ENCODE measurements at regions not wholly inside any gene's neighbourhood (a gene's known extent, or its start where the extent isn't known, plus 50 kb on each side); places are given as distances from the start of the nearest gene placed in this dataset.

DNA sequence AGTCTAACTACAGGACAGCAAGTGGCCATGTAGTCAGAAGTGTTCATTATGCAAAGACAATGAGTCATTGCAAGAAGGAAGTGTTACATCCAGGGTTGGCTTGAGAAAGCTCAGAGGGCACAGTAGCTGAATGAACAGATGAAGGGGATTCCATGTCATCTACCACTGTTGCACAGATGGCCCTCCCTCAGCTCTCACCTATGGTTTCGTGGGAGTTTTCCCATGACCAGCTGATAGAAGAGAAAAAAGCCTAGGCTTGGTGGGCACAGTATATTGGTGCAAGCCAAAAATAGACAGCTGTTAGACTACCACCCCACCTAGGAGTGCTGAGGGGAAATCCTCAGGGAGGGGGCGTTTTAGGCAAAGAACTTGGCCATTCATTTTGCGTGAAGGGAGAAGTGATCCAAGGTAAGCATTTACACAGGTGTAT is 217.0 kb downstream of the DMRT2 start:
- DNase-seq (ENCODE audit: low read depth in 2 of 2) = no peak

- DNase-seq (ENCODE audit: low read depth in 2 of 2) = no peak
These were observed 217.4 kb downstream of the DMRT2 start for GRCh38 chr9:1267581-1267980.

DNA sequence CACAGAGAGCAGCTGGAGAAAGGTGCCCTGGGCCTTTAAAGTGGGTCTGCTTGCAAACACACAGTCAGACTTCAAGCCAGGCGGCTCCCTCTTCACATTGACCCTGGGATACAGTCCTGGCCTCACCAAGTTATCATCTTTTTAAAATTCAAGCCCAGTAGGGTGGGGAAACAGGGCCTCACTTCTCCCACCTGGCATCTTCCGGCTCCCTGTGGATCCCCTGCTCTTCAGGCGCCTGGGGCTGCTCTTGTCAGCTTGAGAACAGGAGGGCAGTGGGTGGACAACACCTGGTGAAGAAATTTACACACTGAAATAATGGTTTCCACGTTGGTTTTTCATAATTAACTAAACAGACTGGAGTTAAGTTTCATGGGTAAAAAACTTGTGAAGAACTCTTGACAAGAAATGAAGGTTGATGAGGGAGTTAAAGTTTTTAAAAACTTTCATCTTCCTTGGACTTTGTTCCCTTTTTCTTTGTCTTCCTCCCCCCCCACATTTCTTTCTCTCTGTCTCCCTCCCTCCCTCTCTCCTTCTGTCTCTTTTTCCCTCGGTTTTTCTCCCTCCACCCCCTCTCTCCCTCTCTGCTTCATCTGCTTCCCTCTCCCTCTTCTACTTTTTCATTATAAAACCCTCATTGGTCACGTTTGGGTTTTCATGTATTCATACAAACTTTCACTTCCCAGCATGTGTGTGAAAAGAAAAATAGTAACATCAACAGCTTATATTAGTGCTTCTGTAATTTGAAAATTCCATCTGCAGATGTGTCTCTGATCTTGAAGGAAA is 219.6 kb downstream of the DMRT2 start:
- no peak for DNase-seq (ENCODE audit: low read depth in 2 of 2)

DNA sequence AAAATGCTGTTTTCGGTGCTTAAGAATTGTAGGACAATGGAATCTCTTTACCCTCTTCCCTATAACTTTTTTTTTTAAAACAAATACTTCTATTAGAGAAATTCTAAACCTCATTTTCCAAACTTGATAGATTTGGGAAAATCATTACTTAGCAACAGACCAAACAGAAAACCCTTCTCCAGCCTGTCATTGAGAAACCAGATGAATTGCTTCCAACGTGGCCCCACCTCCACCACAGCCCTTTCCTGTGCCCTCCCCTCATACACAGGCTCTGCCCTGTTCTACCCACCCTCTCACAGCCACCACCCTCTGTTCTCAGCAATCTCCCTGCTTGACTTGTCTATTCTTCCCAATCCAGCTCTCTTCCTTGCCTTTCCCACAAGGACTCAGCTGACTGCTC is 221.2 kb downstream of the DMRT2 start:
- DNase-seq (ENCODE audit: low read depth in 2 of 2) = no peak

GRCh38 chr9:1271786-1272185 is 221.6 kb downstream of the DMRT2 start:
- no peak for DNase-seq (ENCODE audit: low read depth in 2 of 2)

GRCh38 chr9:1272488-1272887 is 222.3 kb downstream of the DMRT2 start:
- no peak for DNase-seq (ENCODE audit: low read depth in 2 of 2)

DNA sequence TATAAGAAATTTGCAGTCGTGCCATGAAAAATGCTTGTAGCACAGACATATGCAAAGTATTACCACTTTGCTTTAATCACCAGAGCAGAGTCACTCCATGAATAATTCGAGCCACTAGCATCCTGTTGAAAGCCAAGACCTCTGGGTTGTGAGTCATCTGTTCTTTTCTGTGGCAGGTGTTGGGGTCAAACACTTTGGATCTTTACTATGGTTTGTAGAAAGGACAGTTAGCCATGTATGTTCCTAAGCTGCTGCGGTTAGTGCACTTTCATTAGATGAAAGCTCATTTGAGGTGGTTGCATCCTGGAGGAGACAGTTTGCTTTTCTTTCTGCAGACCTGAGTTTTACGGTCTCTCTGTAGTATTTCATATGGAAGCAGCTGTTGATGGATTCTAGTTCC is 223.7 kb downstream of the DMRT2 start:
- DNase-seq (ENCODE audit: low read depth in 2 of 2) = no peak

DNA sequence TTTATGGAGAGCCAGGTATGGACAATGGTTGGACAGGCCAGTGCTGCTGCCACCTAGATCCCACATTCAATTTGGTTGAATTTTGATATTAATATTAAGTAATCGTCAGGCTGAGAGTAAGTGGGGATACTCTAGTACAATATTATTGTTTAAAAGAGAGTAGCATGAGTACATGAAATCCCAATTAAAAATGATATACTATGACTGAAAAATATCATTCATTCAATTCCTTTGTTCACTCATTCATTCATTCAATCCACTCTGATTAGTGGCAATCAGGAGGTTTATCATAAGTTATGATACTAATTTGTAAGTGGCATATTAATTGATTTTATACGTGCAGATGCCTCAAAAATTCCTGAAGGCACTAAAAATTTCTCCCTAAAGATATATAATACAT is 224.2 kb downstream of the DMRT2 start:
- DNase-seq (ENCODE audit: low read depth in 2 of 2) = no peak

- DNase-seq (ENCODE audit: low read depth in 2 of 2) = no peak
These were observed 226.3 kb downstream of the DMRT2 start for GRCh38 chr9:1276474-1276873.

DNA sequence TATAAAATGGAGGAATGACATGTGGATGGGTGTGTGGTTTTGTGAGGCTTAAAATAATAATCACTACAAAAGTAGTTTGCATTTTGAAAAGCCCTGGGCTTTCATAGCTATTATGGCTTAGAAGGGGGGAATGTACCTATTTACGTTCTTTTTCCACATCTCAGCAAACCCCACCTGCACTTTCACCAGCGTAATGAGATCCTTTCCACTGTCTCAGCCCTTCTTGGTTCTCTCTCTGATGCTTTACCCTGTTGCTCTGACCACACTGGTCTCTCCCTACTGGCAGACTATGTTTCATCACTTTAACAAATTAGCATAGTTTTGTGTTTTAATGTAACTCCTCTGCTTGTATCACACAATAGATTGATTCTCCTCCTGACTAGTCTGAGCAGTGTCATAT is 234.6 kb downstream of the DMRT2 start:
- no peak for DNase-seq (ENCODE audit: low read depth in 2 of 2)

GRCh38 chr9:1285526-1285925 is 235.4 kb downstream of the DMRT2 start:
- DNase-seq (ENCODE audit: low read depth in 2 of 2) = no peak

- no peak for DNase-seq (ENCODE audit: low read depth in 2 of 2)
These were observed 242.2 kb downstream of the DMRT2 start for GRCh38 chr9:1292384-1292783.

GRCh38 chr9:1294641-1295258 is 244.6 kb downstream of the DMRT2 start:
- no peak for DNase-seq (ENCODE audit: low read depth in 2 of 2)

GRCh38 chr9:1296331-1296730 is 246.2 kb downstream of the DMRT2 start:
- DNase-seq (ENCODE audit: low read depth in 2 of 2) = no peak

- DNase-seq (ENCODE audit: low read depth in 2 of 2) = no peak
These were observed 247.9 kb downstream of the DMRT2 start for GRCh38 chr9:1298046-1298445.

DNA sequence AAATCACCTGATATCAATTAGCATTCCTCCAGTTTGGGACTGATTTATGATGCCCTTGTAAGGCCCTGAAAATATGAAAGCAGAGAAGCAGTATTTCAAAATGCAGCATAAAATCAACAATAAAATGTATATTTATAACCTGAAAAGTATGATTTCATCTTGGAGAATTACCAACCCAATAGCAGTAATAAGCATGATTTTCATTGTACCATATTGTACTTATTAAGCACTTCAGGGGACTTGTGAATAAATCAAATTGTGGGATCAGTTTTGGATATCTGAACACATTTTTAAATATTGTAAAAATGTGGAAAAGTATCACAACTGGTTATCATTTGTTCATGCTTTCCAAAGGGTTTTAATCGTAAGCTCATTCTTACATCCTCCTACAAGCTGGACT is 250.8 kb downstream of the DMRT2 start:
- no peak for DNase-seq (ENCODE audit: low read depth in 2 of 2)

- DNase-seq (ENCODE audit: low read depth in 2 of 2) = no peak
These were observed 253.8 kb downstream of the DMRT2 start for GRCh38 chr9:1303932-1304331.

DNA sequence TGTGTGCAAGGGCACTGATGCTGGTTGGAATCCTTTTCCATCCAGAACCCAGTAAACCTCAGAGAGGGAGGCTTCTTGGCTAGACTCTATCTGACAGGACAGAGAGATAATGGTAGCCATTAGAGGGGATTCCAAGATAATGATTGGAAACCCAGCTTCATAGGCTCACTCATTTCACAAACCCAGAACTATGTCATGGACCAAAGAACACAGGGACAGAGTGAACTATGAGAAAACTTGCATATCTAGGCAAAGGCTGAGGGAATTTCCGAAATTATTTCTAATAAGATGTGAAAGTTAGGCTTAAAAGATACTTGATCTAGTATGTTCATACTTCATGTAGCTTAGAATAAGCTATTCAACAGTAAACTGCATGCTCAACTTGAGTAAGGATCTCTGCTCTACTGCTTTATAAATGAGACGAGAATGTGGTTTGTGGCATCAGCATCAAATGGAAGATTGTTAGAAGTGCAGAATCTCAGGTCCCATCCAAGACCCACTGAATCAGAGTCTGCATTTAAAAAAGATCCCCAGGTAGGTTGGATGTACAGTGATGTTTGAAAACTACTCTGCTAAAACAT is 261.4 kb downstream of the DMRT2 start:
- no peak for DNase-seq (ENCODE audit: low read depth in 2 of 2)

GRCh38 chr9:1319436-1319835 is 269.3 kb downstream of the DMRT2 start:
- no peak for DNase-seq (ENCODE audit: low read depth in 2 of 2)

DNA sequence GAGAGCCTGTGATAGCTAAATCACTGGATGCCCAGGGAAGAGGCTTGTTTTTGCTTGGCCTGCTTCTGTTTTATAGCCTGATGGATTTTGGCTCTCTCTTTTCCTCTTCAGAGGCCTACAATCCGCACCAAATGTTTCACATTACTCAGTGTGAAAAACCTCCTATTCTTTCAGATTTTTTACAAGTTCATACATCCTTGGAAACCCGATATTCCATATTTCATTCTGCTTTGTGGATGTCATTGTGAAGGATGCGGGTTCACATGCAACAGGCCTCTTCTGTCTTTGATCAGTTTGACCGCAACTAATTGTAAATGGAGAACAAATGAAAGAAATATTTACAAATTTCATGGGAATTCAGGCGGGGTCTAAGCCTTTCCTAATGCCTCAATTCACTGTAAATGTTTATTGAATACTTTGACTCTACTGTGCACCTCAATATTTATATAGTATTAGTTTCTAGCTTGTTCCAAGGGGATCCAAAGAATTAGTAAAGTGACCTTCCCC is 269.9 kb downstream of the DMRT2 start:
- no peak for DNase-seq (ENCODE audit: low read depth in 2 of 2)

GRCh38 chr9:1320607-1321195 is 270.5 kb downstream of the DMRT2 start:
- DNase-seq (ENCODE audit: low read depth in 2 of 2) = no peak

GRCh38 chr9:1327467-1327866 is 277.3 kb downstream of the DMRT2 start:
- DNase-seq (ENCODE audit: low read depth in 2 of 2) = no peak

GRCh38 chr9:1328341-1328740 is 278.2 kb downstream of the DMRT2 start:
- no peak for DNase-seq (ENCODE audit: low read depth in 2 of 2)

All from stimulated activated CD4-positive, alpha-beta T cell treated with anti-CD3 and anti-CD28 coated beads, Interleukin-1b, Interleukin-23, amount 100 ng/mL, for 4 hours (primary cell).